HG02938 (cell line): ENCODE measurements at regions not wholly inside any gene's neighbourhood (a gene's known extent, or its start where the extent isn't known, plus 50 kb on each side); places are given as distances from the start of the nearest gene placed in this dataset.

Experiments
- ATAC-seq: cut with Tn5 transposase; IDR thresholded peaks from one replicate; pipeline ENCODE4 v1.9.1; 2021; ENCODE audit warnings: mild to moderate bottlenecking, moderate library complexity; ENCODE audit not compliant: unreplicated experiment

DNA sequence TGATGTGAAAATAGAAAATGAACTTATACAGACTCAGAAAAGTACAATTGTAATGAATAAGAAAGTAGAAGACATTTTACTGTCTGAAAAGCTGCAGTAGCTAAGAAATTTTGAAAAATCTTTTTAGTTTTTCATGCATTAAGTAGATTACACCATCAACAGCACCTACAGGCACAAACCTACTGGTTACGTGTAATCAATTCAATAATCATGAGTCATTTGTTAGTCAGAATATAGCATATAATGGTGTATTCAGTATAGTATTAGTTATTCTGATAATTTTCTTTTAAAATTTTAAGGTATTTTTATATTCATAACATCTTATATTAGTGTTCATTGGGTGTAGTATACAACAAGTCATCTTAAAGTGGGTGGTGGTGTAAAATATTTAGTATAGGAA is 550.5 kb upstream of the GBE1 start:
- ATAC-seq = no peak

DNA sequence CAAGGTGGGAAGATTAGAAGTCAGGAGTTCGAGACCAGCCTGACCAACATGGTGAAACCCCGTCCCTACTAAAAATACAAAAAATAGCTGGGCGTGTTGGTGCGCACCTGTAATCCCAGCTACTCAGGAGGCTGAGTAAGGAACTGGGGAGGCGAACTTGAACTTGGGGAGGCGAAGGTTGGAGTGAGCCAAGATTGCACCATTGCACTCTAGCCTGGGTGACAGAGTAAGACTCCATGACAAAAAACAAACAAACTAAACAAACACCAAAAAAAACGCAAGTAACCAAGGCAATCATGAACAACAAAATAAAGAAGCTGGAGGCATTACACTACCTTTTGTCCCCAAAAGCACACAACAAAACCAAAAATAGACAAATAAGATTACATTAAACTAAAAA is 547.3 kb upstream of the GBE1 start:
- ATAC-seq = no peak

DNA sequence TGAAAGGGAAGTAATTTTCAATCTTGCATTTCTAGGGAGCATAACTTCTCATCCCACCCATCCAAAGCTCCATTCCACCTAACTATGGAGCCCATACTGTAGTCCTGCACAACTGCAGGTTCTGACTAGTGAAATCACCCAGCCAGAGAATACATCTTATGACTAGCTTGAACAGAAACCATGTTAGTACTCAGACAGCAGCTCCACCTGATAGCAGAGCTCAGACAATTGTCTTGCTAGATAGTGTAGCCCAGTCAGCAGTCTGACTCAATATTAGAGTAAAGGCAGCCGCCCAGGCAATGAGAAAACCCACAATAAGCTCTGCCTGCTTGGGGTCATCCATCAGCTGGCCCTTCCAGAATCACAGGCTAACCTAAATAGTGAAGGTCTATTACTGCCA is 544.7 kb upstream of the GBE1 start:
- ATAC-seq = no peak

DNA sequence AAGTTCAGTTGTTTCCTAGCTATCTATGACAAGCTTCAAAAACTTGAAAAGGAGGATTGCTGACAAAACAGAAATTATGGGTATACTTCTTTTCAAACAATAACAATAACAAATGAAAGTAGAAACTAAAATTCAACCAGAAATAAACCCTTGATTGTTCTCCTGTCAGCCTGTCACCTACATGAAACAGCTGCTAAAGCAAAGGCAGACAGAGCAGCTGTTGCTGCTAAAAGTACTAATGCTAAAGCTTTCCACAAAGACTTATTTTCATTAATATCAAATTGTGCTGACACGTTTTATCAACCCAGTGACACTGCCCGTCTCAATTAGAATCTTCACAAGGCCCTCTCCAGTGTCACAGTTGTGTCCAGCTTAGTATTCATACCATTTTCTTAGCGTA is 533.2 kb upstream of the GBE1 start:
- no peak for ATAC-seq

- ATAC-seq = peak; percentile 91
Observed at GRCh38 chr3:82293867-82294266, 532.4 kb upstream of the GBE1 start.

DNA sequence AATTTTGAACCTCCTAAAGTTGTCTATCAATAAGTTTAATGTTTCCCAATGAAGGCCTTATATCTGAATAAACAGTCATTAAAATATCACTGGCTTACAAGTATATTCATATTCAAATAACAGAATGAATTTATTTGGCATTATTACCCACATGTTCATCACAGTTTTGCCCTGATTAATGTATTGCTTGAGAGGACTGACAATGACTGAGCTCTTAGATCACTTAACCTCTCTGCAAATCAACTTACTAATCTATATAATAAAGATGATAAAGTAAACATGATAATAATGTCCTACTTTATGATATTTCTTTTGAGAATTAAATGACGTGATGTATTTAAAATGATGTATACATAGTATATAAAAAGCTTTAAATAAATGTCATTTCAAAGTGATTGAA is 532.0 kb upstream of the GBE1 start:
- ATAC-seq = no peak

DNA sequence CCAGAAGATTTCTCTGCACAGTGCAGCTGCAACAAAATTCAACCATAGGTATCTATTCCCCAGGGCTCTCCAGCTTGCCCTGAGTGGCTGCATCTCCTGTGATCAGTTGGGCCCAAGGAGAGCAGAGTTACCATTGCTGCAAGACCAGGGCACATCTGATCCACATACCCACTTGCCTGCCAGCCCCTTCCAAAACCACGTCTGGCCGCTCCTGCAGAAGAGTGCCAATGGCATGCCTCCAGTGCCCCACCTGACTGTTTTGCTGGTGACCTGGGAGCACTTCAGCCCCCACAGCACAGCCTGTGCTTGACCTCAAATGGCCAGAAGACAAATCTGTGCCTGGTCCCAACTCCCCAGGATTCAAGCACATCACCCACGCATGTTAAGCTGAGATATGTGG is 526.1 kb upstream of the GBE1 start:
- ATAC-seq = no peak

GRCh38 chr3:82281205-82281604 is 519.8 kb upstream of the GBE1 start:
- ATAC-seq = no peak

DNA sequence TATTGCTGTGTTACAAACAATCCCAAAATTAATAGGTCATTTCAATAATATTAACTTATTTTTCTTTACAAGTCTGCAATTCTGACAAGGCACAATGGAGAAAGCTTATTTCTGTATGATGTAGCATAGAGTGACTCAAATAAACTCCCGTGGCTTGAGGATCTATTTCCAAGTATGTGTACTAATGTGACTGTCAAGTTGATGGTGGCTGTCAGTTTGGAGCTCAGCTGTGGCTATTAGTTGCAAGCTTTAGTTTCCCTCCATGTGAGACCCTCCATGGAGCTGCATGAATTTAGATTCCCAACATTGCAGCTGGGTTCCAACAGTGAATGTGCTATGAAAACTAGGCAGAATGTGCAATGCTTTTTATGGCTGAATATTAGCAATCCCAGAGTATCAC is 515.5 kb upstream of the GBE1 start:
- ATAC-seq = no peak

- no peak for ATAC-seq
Observed at GRCh38 chr3:82274897-82275296, 513.5 kb upstream of the GBE1 start.

- no peak for ATAC-seq
Observed at GRCh38 chr3:82265747-82266146, 504.3 kb upstream of the GBE1 start.

DNA sequence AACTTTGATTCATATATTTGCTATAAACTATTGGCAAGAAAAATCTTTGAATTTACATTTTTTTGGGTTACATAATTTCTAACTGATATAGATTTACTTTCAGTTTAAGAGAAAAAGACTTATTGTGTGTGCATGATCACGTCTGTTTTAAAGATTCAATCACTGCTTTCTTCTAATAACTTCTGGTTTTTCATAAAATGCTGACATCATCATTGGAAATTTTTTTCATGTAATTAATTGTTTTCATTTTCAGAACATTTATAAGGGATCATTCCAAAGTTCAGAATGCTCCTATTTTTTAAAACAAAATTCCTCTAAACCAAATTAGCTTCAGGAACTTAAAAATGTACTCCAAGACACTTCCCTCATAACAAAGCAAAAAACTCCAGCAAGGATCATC is 500.7 kb upstream of the GBE1 start:
- no peak for ATAC-seq

DNA sequence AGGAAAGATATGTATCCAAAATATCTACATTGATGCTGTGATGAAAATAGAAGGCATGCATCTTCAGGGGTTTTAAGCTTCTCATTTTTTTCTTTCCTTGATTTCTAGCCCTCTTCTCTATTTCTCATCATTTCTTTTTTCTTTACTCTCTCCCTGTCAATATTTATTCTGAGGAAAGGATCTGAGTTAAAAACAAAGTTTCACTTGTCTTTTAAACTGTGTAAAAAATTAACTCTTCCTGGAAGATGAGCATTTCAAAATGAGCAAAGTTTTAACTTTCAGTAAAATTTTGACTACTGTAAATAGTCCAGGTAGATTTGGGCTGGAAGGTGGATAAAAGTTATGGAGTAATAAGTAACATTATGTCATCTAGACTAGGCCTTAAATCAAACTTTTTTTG is 500.2 kb upstream of the GBE1 start:
- no peak for ATAC-seq

DNA sequence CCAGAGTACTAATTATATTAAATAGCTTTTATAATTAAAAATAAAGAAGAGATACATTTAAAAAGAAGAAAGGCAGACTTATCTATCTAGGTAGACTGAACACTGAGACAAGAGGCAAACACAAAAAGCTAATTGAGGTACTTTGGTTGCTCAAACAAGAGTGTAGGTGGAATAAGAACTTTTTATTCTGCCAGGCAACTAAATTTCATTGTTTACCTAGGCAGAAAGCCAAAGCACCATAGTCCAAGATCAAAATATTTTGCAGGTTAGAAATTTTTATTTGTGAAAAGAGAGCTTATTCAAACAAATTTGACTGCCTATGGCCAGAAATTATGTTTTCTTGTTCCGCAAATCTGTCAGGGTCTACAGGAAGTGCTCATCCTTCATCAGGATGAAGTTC is 499.6 kb upstream of the GBE1 start:
- ATAC-seq = no peak

DNA sequence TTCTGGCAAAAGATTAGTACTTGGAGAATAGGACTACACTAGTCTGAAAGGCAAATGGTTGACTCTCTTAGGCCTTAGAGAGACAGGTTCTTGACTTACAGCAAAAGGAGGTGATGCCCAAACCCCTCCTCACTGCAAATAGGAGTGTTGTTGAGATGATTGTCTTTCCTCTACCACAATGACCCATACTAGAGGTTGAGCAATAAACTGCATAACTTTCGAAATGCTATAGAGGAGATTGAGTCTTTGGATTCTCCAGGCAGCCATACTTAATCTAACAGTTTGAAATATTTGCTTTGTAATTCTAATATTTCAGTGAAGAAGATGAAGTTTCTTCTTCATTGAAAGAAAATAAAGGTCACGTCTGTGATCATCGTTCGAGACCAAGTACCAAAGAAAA is 498.5 kb upstream of the GBE1 start:
- no peak for ATAC-seq

- no peak for ATAC-seq
Observed at GRCh38 chr3:82240322-82240721, 478.9 kb upstream of the GBE1 start.

DNA sequence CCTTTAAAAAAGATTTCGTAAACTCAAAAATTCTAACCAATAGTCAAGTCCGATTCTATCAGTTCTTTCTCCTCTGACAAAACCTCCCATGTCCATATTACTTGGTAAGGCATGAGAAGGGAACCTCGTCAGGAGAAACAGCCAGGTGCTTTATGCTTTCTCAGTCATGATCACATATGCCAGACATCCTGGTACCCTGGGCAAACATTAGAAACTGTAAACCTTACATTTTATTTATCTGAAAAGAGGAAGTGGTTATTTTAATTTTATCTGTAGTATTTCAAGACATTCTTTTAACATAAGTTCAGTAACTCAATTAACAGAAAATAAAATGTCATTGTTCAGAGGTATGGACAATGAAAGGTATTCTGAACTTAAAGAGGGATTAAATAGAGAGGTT is 474.8 kb upstream of the GBE1 start:
- ATAC-seq = no peak

DNA sequence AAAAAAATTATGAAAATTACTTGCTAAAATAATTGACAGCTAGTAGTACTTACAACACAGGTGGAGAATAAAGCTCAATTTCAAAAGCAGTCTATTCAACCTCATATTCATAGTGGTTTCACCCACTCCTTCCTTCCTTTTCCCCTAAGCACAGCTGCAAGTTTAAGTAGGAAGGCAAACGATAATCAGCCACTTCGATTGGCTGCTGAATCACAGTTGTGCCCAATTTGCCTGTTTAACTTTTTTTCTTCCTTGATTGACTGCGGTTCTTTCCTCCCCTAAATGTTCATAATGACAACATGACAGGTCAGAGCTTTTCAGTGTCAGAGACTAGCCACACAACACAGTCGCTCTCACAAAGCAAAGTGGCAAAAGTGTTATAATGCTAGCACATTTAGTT is 468.0 kb upstream of the GBE1 start:
- peak; percentile 90 for ATAC-seq

GRCh38 chr3:82224661-82225060 is 463.2 kb upstream of the GBE1 start:
- ATAC-seq = no peak

GRCh38 chr3:82222401-82222800 is 461.0 kb upstream of the GBE1 start:
- ATAC-seq = no peak

- ATAC-seq = no peak
Observed at GRCh38 chr3:82217571-82217970, 456.1 kb upstream of the GBE1 start.

- ATAC-seq = no peak
Observed at GRCh38 chr3:82208002-82208710, 446.7 kb upstream of the GBE1 start.

GRCh38 chr3:82202269-82202668 is 440.8 kb upstream of the GBE1 start:
- no peak for ATAC-seq
